AG04449 (cell line): ENCODE measurements at regions not wholly inside any gene's neighbourhood (a gene's known extent, or its start where the extent isn't known, plus 50 kb on each side); places are given as distances from the start of the nearest gene placed in this dataset.

Experiments used
- CTCF ChIA-PET: fragments of 350-600 bp; formaldehyde crosslinking; extraction: SDS; loops from one replicate; lab custom pipeline; 2021; ENCODE audit warnings: antibody characterized with exemption; lab: Yijun Ruan, JAX
- POLR2A ChIA-PET: fragments of 400-600, 350-600 bp; formaldehyde crosslinking; extraction: SDS; loops from one replicate; lab custom pipeline; 2020; ENCODE audit warnings: antibody characterized with exemption, inconsistent platforms; lab: Yijun Ruan, JAX
- DNase-seq: peaks from one replicate; pipeline ENCODE4 v3.0.0-alpha.2; 2010; ENCODE audit warnings: low read depth, low spot score
- H3K4me3 ChIP-seq: 2 replicates; pipeline ENCODE4 v1.5.1; 2011; ENCODE audit warnings: low read depth, mild to moderate bottlenecking, control low read depth, low read length
- CTCF ChIP-seq: IDR thresholded peaks from one replicate; pipeline ENCODE4 v1.5.1; 2011; ENCODE audit warnings: mild to moderate bottlenecking, moderate library complexity, low read length, control low read depth, inconsistent platforms; ENCODE audit not compliant: insufficient read depth; ENCODE audit errors: missing control alignments

- no peak for TF ChIP-seq CTCF
- DNase-seq: no peak
- ChIA-PET POLR2A (no interaction called here), CTCF (interaction anchor here (0.7 kb wide), 1 partner anchor 8 kb away, joined by 4 read pairs; no protein-coding TSS in a partner anchor)
- no peak overlapping the region for H3K4me3 ChIP-seq
These were observed 1539.7 kb upstream of the ACVR2A start for GRCh38 chr2:146305164-146305563.

- ChIA-PET POLR2A (no interaction called here), CTCF (no interaction called here)
- no peak overlapping the region for H3K4me3 ChIP-seq
- DNase-seq: no peak
- TF ChIP-seq CTCF: no peak
These were observed 1543.5 kb upstream of the ACVR2A start for GRCh38 chr2:146301287-146301686.

GRCh38 chr2:146295080-146295670 lies 1549.7 kb upstream of the ACVR2A start:
- no peak for DNase-seq

GRCh38 chr2:146287281-146287680 lies 1557.5 kb upstream of the ACVR2A start:
- no peak for DNase-seq

More at GRCh38 chr2:146295080-146295670, 1549.7 kb upstream of the ACVR2A start:
- TF ChIP-seq CTCF: no peak
- ChIA-PET CTCF (no interaction called here), POLR2A (no interaction called here)
- H3K4me3 ChIP-seq: no peak overlapping the region

GRCh38 chr2:146278881-146279280 lies 1565.9 kb upstream of the ACVR2A start:
- DNase-seq: no peak
- CTCF ChIA-PET: interaction anchor here (1.3 to 1.5 kb wide), 2 partner anchors 16 to 34 kb away, joined by 3 read pairs; no protein-coding TSS in a partner anchor
- no peak overlapping the region for H3K4me3 ChIP-seq
- no peak for TF ChIP-seq CTCF
- POLR2A ChIA-PET: no interaction called here

More at GRCh38 chr2:146287281-146287680, 1557.5 kb upstream of the ACVR2A start:
- CTCF ChIA-PET: no interaction called here
- POLR2A ChIA-PET: no interaction called here
- H3K4me3 ChIP-seq: no peak overlapping the region
- no peak for TF ChIP-seq CTCF

- DNase-seq: no peak
- ChIA-PET POLR2A (no interaction called here), CTCF (no interaction called here)
- H3K4me3 ChIP-seq: no peak overlapping the region
- TF ChIP-seq CTCF: no peak
These were observed 1573.5 kb upstream of the ACVR2A start for GRCh38 chr2:146271131-146271831.
